ENCODE measurements at regions not wholly inside any gene's neighbourhood (a gene's known extent, or its start where the extent isn't known, plus 50 kb on each side); places are given as distances from the start of the nearest gene placed in this dataset.
"Not testable (repeated sequence)": the region's sequence is repeated elsewhere in the genome, so short reads cannot be mapped to it uniquely, and the experiment has no call there.

DNA sequence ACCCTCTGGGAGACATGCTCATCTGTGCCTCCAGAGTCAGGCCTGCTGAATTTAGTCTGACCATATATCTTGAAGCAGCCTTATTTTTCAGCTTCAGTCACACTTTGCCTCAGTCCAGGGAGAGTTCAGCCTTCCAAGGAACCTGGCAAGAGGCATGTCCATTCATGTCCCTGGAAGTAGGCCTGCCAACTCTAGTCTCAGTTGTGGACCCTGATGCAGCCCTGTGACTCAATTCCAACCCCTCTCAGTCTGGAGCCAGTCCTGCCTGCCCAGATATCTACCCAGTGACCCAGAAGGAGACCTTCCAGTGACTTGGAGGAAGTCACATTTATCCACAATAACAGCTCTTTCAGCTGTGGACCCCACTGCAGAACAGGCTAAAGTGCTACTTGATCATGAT lies 566.6 kb downstream of the TMEM135 start:
- Histone ChIP-seq H3K4me1 (ENCODE audit: insufficient read depth, low read length) (no peaks in the 10 kb centered on the region), H3K36me3 (ENCODE audit: insufficient read depth, low read length) (no peaks in the 10 kb centered on the region), H3K9me3 (ENCODE audit: low read length) (no peaks in the 10 kb centered on the region), H3K27me3 (ENCODE audit: insufficient read depth, low read length, poor library complexity, severe bottlenecking) (no peaks in the 10 kb centered on the region), H3K27ac (ENCODE audit: low read depth, low read length) (no peak overlapping the region), H3K4me3 (ENCODE audit: low read length) (no peak overlapping the region)
- H3K9me3 Mint-ChIP-seq: peaks cover 0 to 6% (median 2%) of the 10 kb centered on the region in 5 donors
- no peaks in the 10 kb centered on the region for H3K36me3 Mint-ChIP-seq
- ChIA-PET CTCF (no interaction called here), POLR2A (no interaction called here)
- no peaks in the 10 kb centered on the region for H3K4me1 Mint-ChIP-seq
- H3K4me3 Mint-ChIP-seq: no peak overlapping the region
- no peak for DNase-seq
- peaks cover 0 to 3% of the 10 kb centered on the region in 2 donors for H3K27me3 Mint-ChIP-seq
- no peak overlapping the region for H3K27ac Mint-ChIP-seq

DNA sequence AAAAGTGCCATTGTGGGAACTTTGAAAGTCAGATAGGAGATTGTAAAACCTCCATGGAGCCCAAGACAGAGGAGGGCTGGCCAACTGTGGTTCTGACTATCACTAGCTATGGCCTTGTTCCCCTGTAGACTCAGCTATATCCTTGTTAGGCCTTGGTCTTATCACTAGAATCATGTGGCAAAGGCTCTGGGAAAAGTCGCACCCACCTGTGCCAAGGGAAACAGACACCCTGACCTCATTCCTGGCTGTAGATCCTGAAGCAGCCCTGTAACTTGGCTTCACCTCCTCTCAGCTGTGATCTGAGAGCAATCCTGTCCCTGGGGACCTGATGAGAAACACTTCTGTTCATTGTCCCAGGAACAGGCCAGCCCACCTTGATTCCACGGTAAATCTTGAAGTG lies 566.2 kb downstream of the TMEM135 start:
- POLR2A ChIA-PET: no interaction called here
- Mint-ChIP-seq H3K4me1 (no peaks in the 10 kb centered on the region), H3K4me3 (no peak overlapping the region), H3K27ac (no peak overlapping the region), H3K9me3 (peaks cover 0 to 9% (median 2%) of the 10 kb centered on the region in 5 donors), H3K27me3 (peaks cover 0 to 3% of the 10 kb centered on the region in 2 donors), H3K36me3 (no peaks in the 10 kb centered on the region)
- no peak for DNase-seq
- no peaks in the 10 kb centered on the region for H3K36me3 ChIP-seq (ENCODE audit: insufficient read depth, low read length)
- no peaks in the 10 kb centered on the region for H3K9me3 ChIP-seq (ENCODE audit: low read length)
- H3K27me3 ChIP-seq (ENCODE audit: insufficient read depth, low read length, poor library complexity, severe bottlenecking): no peaks in the 10 kb centered on the region
- no peak overlapping the region for H3K4me3 ChIP-seq (ENCODE audit: low read length)
- no peaks in the 10 kb centered on the region for H3K4me1 ChIP-seq (ENCODE audit: insufficient read depth, low read length)
- no peak overlapping the region for H3K27ac ChIP-seq (ENCODE audit: low read depth, low read length)
- CTCF ChIA-PET: no interaction called here

DNA sequence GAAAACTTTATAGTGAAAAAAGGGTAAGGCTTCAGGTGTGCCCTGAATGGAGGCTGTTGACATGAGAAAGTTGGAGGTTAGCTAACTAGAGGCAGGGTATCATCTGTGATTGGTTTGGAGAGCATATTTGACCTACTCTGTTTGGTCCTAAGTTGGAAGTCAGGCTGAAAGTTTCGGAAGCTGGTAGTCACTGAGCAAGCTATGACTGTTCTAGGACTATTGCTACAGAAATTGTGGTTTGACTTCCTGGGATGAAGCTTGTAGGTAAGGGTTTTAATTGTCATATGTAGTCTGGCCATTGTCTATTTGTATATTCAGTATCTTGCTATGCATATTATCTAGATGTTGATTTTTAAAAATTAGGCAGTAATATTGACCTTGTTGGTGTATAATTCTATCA lies 565.0 kb downstream of the TMEM135 start:
- Mint-ChIP-seq H3K4me1 (no peaks in the 10 kb centered on the region), H3K4me3 (no peak overlapping the region), H3K27ac (no peak overlapping the region), H3K27me3 (peaks cover 0 to 3% of the 10 kb centered on the region in 2 donors), H3K36me3 (no peaks in the 10 kb centered on the region), H3K9me3 (peaks cover 0 to 9% (median 2%) of the 10 kb centered on the region in 5 donors)
- H3K4me1 ChIP-seq (ENCODE audit: insufficient read depth, low read length): no peaks in the 10 kb centered on the region
- H3K27me3 ChIP-seq (ENCODE audit: insufficient read depth, low read length, poor library complexity, severe bottlenecking): no peaks in the 10 kb centered on the region
- DNase-seq: no peak
- H3K9me3 ChIP-seq (ENCODE audit: low read length): no peaks in the 10 kb centered on the region
- POLR2A ChIA-PET: no interaction called here
- no peak overlapping the region for H3K27ac ChIP-seq (ENCODE audit: low read depth, low read length)
- no peaks in the 10 kb centered on the region for H3K36me3 ChIP-seq (ENCODE audit: insufficient read depth, low read length)
- no peak overlapping the region for H3K4me3 ChIP-seq (ENCODE audit: low read length)
- CTCF ChIA-PET: no interaction called here

DNA sequence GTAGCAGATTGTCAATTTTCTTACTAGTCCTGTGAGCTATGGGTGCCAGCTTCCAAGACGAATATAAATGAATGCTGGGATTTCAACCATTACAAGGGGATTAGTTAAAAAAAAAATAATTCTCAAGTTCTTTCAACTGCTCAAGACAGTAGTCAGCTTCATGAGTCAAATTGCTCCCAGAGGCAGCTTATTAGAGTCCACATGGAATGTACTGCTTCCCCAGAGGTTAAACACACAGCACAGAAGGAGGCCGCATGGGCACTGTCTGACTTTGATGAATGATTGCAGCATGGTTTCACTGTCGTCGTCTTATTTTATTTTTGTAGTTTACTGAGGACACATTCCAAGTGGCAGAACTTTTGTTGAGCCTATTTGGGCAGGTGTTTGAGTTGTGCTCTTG lies 563.2 kb downstream of the TMEM135 start:
- H3K4me3 Mint-ChIP-seq: no peak overlapping the region
- no peaks in the 10 kb centered on the region for H3K4me1 ChIP-seq (ENCODE audit: insufficient read depth, low read length)
- H3K9me3 ChIP-seq (ENCODE audit: low read length): no peaks in the 10 kb centered on the region
- no peaks in the 10 kb centered on the region for H3K36me3 ChIP-seq (ENCODE audit: insufficient read depth, low read length)
- ChIA-PET POLR2A (no interaction called here), CTCF (no interaction called here)
- no peaks in the 10 kb centered on the region for H3K36me3 Mint-ChIP-seq
- H3K27me3 Mint-ChIP-seq: peaks cover 0 to 3% of the 10 kb centered on the region in 2 donors
- peaks cover 0 to 9% (median 2%) of the 10 kb centered on the region in 5 donors for H3K9me3 Mint-ChIP-seq
- no peaks in the 10 kb centered on the region for H3K4me1 Mint-ChIP-seq
- DNase-seq: no peak
- no peak overlapping the region for H3K27ac Mint-ChIP-seq
- H3K27ac ChIP-seq (ENCODE audit: low read depth, low read length): no peak overlapping the region
- no peak overlapping the region for H3K4me3 ChIP-seq (ENCODE audit: low read length)
- no peaks in the 10 kb centered on the region for H3K27me3 ChIP-seq (ENCODE audit: insufficient read depth, low read length, poor library complexity, severe bottlenecking)

DNA sequence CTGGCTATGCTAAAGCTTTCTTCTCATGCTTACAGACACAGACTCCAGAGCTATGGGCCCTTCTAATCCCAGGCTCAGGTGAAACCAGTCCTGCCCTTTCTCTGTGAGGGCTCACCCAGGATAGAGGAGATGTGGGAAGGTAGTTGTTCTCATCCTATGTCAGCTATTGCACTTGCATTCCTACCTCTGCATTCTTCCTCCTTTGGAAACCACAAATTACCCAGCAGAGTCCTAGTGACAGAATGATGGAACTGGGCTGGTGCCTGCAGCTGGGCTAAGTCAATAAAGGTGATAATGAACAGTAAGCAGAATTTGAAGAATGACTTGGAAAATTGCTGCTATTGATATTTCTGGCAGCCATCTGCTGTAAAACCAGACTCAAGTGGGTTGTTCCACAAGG lies 560.0 kb downstream of the TMEM135 start:
- Histone ChIP-seq H3K27me3 (ENCODE audit: insufficient read depth, low read length, poor library complexity, severe bottlenecking) (no peaks in the 10 kb centered on the region), H3K27ac (ENCODE audit: low read depth, low read length) (no peak overlapping the region), H3K36me3 (ENCODE audit: insufficient read depth, low read length) (no peaks in the 10 kb centered on the region), H3K4me1 (ENCODE audit: insufficient read depth, low read length) (no peaks in the 10 kb centered on the region), H3K4me3 (ENCODE audit: low read length) (no peak overlapping the region), H3K9me3 (ENCODE audit: low read length) (no peaks in the 10 kb centered on the region)
- Mint-ChIP-seq H3K4me3 (no peak overlapping the region), H3K27ac (no peak overlapping the region), H3K36me3 (no peaks in the 10 kb centered on the region), H3K4me1 (no peaks in the 10 kb centered on the region), H3K27me3 (peaks cover 0 to 1% of the 10 kb centered on the region in 2 donors), H3K9me3 (peaks cover 0 to 9% (median 0%) of the 10 kb centered on the region in 5 donors)
- POLR2A ChIA-PET: no interaction called here
- DNase-seq: no peak
- CTCF ChIA-PET: no interaction called here

DNA sequence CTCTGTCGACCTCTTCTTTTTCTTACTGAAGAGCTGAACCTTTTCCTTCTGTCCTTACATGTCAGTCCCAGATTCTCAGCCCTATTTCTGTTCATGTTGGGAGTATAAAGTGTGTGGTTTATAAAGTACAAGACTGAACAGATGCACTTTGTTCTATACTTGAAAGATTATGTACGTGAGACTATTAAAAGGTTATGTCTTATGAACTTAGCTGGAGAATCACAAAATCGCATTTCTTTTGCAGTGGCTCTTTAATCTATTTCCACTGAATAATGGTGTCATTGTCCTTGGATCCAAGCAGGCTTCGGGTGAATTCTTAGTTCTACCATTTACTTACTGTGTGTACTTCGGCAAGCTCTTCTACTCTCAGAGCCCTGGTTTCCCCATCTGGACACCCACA lies 558.4 kb downstream of the TMEM135 start:
- H3K9me3 ChIP-seq (ENCODE audit: low read length): no peaks in the 10 kb centered on the region
- no peak overlapping the region for H3K27ac Mint-ChIP-seq
- no peaks in the 10 kb centered on the region for H3K27me3 ChIP-seq (ENCODE audit: insufficient read depth, low read length, poor library complexity, severe bottlenecking)
- no peak overlapping the region for H3K4me3 Mint-ChIP-seq
- H3K36me3 Mint-ChIP-seq: no peaks in the 10 kb centered on the region
- no peak overlapping the region for H3K4me3 ChIP-seq (ENCODE audit: low read length)
- ChIA-PET CTCF (no interaction called here), POLR2A (no interaction called here)
- no peak for DNase-seq
- H3K9me3 Mint-ChIP-seq: peaks cover 0 to 13% (median 6%) of the 10 kb centered on the region in 5 donors
- H3K27me3 Mint-ChIP-seq: no peaks in the 10 kb centered on the region
- no peak overlapping the region for H3K27ac ChIP-seq (ENCODE audit: low read depth, low read length)
- no peaks in the 10 kb centered on the region for H3K4me1 Mint-ChIP-seq
- no peaks in the 10 kb centered on the region for H3K4me1 ChIP-seq (ENCODE audit: insufficient read depth, low read length)
- no peaks in the 10 kb centered on the region for H3K36me3 ChIP-seq (ENCODE audit: insufficient read depth, low read length)

DNA sequence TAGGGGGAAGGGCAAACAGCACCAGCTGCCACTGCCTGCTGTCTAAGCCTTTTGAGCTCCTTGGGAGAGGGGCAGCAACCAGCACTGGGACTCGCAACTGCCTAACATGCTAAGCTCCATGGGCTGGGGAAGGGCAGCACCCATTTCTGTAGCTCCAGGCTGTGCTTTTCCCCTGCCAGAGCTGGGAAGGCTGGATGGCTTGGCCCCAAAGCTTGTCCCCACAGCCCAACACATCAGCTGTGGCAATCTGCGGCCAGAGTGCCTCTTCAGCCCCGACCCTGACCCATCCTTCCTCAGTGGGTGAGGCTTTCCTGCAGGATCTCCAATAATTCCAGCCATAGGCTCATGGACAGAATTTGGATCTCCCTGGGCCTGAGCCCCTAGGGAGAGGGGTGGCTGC lies 551.3 kb downstream of the TMEM135 start:
- Histone ChIP-seq H3K4me1 (ENCODE audit: insufficient read depth, low read length) (no peaks in the 10 kb centered on the region), H3K9me3 (ENCODE audit: low read length) (no peaks in the 10 kb centered on the region), H3K27ac (ENCODE audit: low read depth, low read length) (no peak overlapping the region), H3K27me3 (ENCODE audit: insufficient read depth, low read length, poor library complexity, severe bottlenecking) (no peaks in the 10 kb centered on the region), H3K36me3 (ENCODE audit: insufficient read depth, low read length) (no peaks in the 10 kb centered on the region), H3K4me3 (ENCODE audit: low read length) (no peak overlapping the region)
- H3K27me3 Mint-ChIP-seq: peaks cover 0 to 3% of the 10 kb centered on the region in 2 donors
- POLR2A ChIA-PET: no interaction called here
- no peaks in the 10 kb centered on the region for H3K36me3 Mint-ChIP-seq
- H3K4me3 Mint-ChIP-seq: no peak overlapping the region
- no peak for DNase-seq
- no peaks in the 10 kb centered on the region for H3K4me1 Mint-ChIP-seq
- H3K9me3 Mint-ChIP-seq: peaks cover 8 to 28% (median 17%) of the 10 kb centered on the region in 5 donors
- CTCF ChIA-PET: no interaction called here
- H3K27ac Mint-ChIP-seq: no peak overlapping the region

DNA sequence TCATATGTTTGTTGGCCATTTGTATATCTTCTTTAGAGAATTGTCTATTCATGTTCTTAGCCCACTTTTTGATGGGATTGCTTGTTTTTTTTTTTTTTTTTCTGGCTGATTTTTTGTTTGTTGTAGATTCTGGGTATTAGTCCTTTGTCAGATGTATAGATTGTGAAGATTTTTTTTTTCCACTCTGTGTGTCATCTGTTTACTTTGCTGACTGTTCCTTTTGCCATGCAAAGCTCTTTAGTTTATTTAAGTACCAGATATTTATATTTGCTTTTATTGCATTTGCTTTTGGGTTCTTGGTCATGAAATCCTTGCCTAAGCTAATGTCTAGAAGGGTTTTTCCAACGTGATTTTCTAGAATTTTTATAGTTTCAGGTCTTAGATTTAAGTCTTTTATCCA lies 547.9 kb downstream of the TMEM135 start:
- POLR2A ChIA-PET; H3K4me3 Mint-ChIP-seq; H3K36me3 ChIP-seq (ENCODE audit: insufficient read depth, low read length); H3K36me3 Mint-ChIP-seq; DNase-seq; H3K27me3 ChIP-seq (ENCODE audit: insufficient read depth, low read length, poor library complexity, severe bottlenecking); H3K27ac Mint-ChIP-seq; H3K4me1 ChIP-seq (ENCODE audit: insufficient read depth, low read length); H3K4me1 Mint-ChIP-seq; H3K4me3 ChIP-seq (ENCODE audit: low read length); H3K9me3 ChIP-seq (ENCODE audit: low read length); H3K27me3 Mint-ChIP-seq; CTCF ChIA-PET; H3K27ac ChIP-seq (ENCODE audit: low read depth, low read length): not testable (repeated sequence)
- peaks cover 3 to 17% (median 13%) of the 10 kb centered on the region in 5 donors for H3K9me3 Mint-ChIP-seq

DNA sequence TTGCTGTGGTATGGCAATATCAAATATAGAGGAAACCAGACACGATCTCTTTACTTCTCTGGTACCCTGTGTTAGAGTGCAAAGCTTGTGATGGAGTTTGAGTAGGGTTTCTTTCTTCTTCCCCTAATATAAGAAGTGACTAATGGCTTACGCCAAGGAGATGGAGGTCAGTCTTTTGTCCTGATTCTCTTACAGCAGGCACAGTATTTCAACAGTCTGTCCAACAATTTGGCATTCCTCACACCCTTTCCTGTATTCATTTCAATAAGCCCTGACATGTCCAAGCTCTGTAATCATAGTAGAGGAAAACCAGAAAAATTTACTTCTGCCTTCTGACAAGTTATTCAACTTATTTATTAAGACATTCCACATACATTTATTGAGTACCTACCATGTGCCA lies 546.2 kb downstream of the TMEM135 start:
- Mint-ChIP-seq H3K4me3 (no peak overlapping the region), H3K27ac (no peak overlapping the region), H3K9me3 (peaks cover 2 to 13% (median 6%) of the 10 kb centered on the region in 5 donors), H3K27me3 (peaks cover 0 to 6% of the 10 kb centered on the region in 2 donors), H3K36me3 (no peaks in the 10 kb centered on the region), H3K4me1 (no peaks in the 10 kb centered on the region)
- no peak overlapping the region for H3K4me3 ChIP-seq (ENCODE audit: low read length)
- no peak overlapping the region for H3K27ac ChIP-seq (ENCODE audit: low read depth, low read length)
- CTCF ChIA-PET: no interaction called here
- no peaks in the 10 kb centered on the region for H3K36me3 ChIP-seq (ENCODE audit: insufficient read depth, low read length)
- H3K27me3 ChIP-seq (ENCODE audit: insufficient read depth, low read length, poor library complexity, severe bottlenecking): no peaks in the 10 kb centered on the region
- H3K9me3 ChIP-seq (ENCODE audit: low read length): no peaks in the 10 kb centered on the region
- DNase-seq: no peak
- POLR2A ChIA-PET: no interaction called here
- H3K4me1 ChIP-seq (ENCODE audit: insufficient read depth, low read length): no peaks in the 10 kb centered on the region

Data from CD8-positive, alpha-beta memory T cell (primary cell).